RWPE1 (cell line): ENCODE measurements at regions not wholly inside any gene's neighbourhood (a gene's known extent, or its start where the extent isn't known, plus 50 kb on each side); places are given as distances from the start of the nearest gene placed in this dataset.

ENCODE experiments used
- CTCF ChIA-PET: fragments of 350-600 bp; sonication (Branson Sonifier 250); formaldehyde crosslinking; extraction: SDS; loops from one replicate; lab custom pipeline; 2021; lab: Yijun Ruan, JAX
- POLR2A ChIA-PET: fragments of 400-600 bp; formaldehyde crosslinking; extraction: SDS; loops from one replicate; lab custom pipeline; 2020; ENCODE audit warnings: antibody characterized with exemption; ENCODE audit not compliant: low non-redundant PET; lab: Yijun Ruan, JAX
- DNase-seq: peaks from one replicate; pipeline ENCODE4 v3.0.0; 2012; ENCODE audit warnings: low spot score
- H3K27ac ChIP-seq: fragments of 450-650 bp; 2 replicates; pipeline ENCODE4 v1.5.1; 2017
- TF ChIP-seq, protein P1 (sequence below): fragments of 450-650 bp; conservative IDR thresholded peaks from 2 replicates; pipeline ENCODE4 v1.5.1; 2017; ENCODE audit warnings: low read depth, mild to moderate bottlenecking

DNA sequence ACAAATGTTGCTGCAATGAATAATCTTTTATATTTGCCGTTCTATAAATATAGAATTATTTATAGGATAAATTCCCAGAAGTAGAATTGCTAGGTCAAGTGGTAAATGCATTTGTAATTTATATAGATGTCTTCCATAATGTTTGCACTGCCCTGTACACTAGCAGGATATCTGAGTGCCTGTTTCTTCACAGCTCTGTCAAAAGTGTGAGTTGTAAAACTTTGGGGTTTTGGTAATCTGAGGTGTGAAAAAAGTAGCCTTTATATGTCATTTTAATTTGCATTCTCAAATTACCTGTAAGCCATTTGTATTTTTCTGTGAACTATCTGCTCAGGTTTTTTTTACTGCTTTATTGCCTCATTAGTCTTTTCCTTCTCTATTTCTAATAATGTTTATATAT lies 271.2 kb downstream of the NEBL start:
- TF ChIP-seq, protein P1, sequence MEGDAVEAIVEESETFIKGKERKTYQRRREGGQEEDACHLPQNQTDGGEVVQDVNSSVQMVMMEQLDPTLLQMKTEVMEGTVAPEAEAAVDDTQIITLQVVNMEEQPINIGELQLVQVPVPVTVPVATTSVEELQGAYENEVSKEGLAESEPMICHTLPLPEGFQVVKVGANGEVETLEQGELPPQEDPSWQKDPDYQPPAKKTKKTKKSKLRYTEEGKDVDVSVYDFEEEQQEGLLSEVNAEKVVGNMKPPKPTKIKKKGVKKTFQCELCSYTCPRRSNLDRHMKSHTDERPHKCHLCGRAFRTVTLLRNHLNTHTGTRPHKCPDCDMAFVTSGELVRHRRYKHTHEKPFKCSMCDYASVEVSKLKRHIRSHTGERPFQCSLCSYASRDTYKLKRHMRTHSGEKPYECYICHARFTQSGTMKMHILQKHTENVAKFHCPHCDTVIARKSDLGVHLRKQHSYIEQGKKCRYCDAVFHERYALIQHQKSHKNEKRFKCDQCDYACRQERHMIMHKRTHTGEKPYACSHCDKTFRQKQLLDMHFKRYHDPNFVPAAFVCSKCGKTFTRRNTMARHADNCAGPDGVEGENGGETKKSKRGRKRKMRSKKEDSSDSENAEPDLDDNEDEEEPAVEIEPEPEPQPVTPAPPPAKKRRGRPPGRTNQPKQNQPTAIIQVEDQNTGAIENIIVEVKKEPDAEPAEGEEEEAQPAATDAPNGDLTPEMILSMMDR = no peak
- ChIA-PET CTCF (no interaction called here), POLR2A (no interaction called here)
- H3K27ac ChIP-seq = no peak overlapping the region
- no peak for DNase-seq

DNA sequence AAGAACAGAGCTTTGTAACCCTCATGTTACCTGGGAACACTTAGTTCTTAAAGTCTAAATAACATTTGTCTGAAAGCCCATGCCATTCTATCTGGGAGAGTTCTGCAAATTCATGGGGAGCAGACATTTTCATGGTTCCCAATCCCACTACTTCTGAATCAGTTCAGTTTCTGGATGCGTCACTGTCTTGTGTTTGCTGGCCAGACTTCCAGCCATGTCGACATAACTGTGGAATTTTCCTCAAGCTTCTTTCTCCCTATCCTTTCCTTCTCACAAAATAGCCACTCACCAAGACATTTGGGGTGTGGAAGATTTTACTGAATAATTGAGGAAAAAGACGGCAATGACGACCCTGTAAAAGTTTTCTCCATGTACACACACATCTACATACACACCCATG lies 272.5 kb downstream of the NEBL start:
- TF ChIP-seq, protein P1 = no peak
- H3K27ac ChIP-seq = no peak overlapping the region
- CTCF ChIA-PET = interaction anchor here (0.7 kb wide), 1 partner anchor 863 kb away, joined by 3 read pairs; no protein-coding TSS in a partner anchor
- no peak for DNase-seq
- POLR2A ChIA-PET = no interaction called here

DNA sequence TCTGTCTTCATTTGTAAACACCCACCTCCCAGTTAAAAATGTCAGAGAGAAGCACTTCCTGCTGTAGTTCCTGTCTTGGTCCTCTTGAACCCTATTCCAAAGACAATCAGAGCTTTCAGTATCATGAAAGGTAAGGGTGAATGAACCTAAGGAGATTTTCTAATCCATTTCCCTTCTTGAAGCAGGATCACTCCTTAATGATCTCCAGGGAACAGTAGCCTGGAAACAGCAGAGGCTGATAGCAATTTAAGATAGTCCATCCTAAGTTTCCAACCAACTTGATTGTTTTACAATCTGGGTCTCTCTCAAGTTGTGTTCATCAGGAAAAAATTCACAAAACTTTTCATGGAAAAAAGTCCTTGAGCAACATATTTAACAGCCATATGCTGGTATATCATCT lies 273.6 kb downstream of the NEBL start:
- POLR2A ChIA-PET = no interaction called here
- no peak for DNase-seq
- CTCF ChIA-PET = no interaction called here
- H3K27ac ChIP-seq = no peak overlapping the region
- TF ChIP-seq, protein P1 = no peak

DNA sequence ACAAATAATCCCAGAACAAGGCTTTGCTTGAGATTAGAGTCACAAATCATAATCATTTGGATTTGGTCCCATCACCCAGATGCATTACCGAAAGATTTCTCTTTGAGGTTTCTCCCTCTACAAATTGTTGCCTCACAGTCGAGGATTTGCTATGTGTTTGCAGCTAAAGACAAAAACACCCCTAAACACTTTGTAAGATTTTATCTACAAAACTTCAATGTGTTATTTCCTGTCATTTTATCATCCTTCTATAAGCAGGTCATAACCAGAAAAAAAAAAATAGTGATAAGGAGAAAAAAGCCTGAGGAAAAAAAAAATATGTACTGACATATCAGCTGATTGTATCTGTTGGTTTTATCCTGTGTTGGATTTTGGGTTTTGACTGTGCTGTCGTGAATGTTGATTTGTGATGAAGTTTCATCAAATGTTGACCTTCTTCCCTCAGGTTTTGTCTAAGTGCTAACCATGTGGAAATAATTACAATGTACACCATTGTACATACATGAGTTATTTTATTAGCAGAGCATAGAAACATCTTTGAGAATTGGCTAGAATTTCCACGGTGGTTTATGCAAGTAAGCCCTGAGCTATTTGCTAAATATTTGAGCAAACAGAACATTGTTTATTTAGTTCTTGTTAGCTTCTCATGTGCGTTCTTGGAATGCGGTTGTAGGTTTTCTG lies 274.4 kb downstream of the NEBL start:
- no peak for DNase-seq
- CTCF ChIA-PET = interaction anchor here (0.5 to 0.7 kb wide), 2 partner anchors 16 to 1318 kb away, joined by 3 to 4 read pairs; no protein-coding TSS in a partner anchor
- TF ChIP-seq, protein P1 = no peak
- POLR2A ChIA-PET = no interaction called here
- no peak overlapping the region for H3K27ac ChIP-seq

DNA sequence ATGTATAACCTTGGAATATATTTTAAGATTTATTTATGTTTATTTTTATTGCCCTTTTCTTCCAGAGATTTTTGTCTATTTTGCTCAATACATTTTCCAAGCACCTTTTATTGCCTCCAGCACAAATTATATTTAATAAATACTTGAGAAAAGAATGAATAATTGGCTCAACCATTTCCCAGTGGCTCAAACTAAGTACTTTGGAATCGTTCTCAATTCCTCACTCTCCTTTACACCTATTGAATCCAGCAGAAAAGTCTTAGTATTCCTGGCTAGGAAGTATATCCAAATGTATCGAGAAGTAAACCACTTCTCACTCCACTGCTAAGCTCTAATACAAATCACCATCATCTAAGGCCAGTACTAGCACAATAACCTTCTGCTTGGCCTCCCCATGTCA lies 276.1 kb downstream of the NEBL start:
- POLR2A ChIA-PET = no interaction called here
- CTCF ChIA-PET = no interaction called here
- no peak for DNase-seq
- no peak overlapping the region for H3K27ac ChIP-seq
- TF ChIP-seq, protein P1 = no peak

DNA sequence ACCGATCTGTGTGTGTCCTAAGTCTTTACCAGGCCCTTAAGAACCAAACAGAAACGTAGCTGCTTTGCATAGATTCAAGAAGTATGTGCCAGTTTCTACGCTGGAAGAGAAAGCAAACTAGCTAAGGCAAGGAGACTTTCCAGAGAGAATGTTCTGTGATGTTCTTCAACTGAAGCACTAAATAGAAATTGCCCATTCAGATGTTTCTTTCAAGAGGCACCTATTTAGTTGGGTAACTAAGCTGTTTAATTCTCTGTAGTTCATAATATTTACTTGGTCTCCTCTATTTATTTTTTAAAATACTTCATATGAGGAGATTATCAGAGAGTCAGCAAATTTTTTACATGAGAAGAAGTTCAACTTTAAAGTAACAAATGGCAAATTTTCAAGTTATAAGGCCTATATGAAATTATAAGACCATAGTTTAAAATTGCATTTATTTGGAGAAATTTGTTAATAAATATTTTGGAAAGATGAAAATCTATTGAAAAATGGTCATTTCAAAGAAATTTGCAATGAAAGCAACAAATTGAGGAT lies 279.0 kb downstream of the NEBL start:
- DNase-seq = no peak
- ChIA-PET CTCF (no interaction called here), POLR2A (no interaction called here)
- no peak overlapping the region for H3K27ac ChIP-seq
- TF ChIP-seq, protein P1 = no peak
